ENCODE measurements at regions not wholly inside any gene's neighbourhood (a gene's known extent, or its start where the extent isn't known, plus 50 kb on each side); places are given as distances from the start of the nearest gene placed in this dataset.

DNA sequence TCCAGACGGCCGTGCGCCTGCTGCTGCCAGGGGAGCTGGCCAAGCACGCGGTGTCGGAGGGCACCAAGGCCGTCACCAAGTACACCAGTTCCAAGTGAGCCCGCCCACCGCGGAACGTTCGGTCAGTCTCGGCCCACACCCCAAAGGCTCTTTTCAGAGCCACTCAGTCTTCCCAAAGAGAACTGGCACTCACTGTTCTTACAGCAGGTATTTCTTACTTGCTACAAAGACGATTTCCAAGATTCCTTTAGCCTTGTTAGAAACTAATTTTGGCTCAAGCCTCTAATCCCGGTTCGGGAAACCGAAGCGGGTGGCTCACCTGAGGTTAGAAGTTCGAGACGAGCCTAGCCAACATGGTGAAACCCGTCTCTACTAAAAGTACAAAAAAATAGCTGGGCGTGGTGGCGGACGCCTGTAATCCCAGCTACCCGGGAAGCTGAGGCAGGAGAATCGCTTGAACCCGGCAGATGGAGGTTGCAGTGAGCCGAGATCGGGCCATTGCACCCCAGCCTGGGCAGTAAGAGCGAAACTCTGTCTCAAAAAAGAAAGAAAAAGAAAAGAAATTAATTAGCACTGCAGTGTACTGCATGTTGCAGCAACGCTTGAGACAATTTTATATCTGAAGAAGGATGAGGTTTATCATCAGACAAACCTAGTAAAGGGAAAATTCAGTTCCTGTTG is 73.1 kb downstream of the OR2B2 start:
- H3K4me1 Mint-ChIP-seq, result peaks cover 13 to 23% of the 10 kb centered on the region in 2 experiments
- DNase-seq, result peak; percentile 53
- H3K79me1 ChIP-seq (ENCODE audit: insufficient read depth, low read depth, low read length, poor library complexity, severe bottlenecking), result no peaks in the 10 kb centered on the region

More for the DNA sequence above, 73.1 kb downstream of the OR2B2 start:
- Mint-ChIP-seq H3K27me3 (ENCODE audit: low read depth) (no peaks in the 10 kb centered on the region; the same call in 1 of the 2 replicates), H3K9me3 (no peaks in the 10 kb centered on the region), H3K36me3 (ENCODE audit: insufficient read depth in 1 of 3, low read depth in 3 of 3) (no peaks in the 10 kb centered on the region; a peak in 1 of 7 replicates), H3K4me3 (no peak overlapping the region), H3K27ac (no peak overlapping the region; a peak in 1 of 7 replicates)
- Histone ChIP-seq H3K18ac (ENCODE audit: insufficient read length, low read depth, low read length) (peak overlapping the region; percentile 65), H3K4me1 (ENCODE audit: insufficient read depth, low read length) (no peaks in the 10 kb centered on the region), H3T11ph (ENCODE audit: low read length) (no peak overlapping the region), H4K5ac (ENCODE audit: insufficient read length, low read depth, low read length) (no peak overlapping the region), H2BK12ac (ENCODE audit: insufficient read length, low read depth, low read length) (no peak overlapping the region), H3K14ac (ENCODE audit: insufficient read depth, low read length) (peak overlapping the region; percentile 71; the same call in 1 of the 2 replicates), H3K4me2 (ENCODE audit: insufficient read depth, insufficient read length, low read length) (peak overlapping the region; percentile 77), H3K56ac (ENCODE audit: insufficient read length, low read depth, low read length) (no peak overlapping the region), H3K23ac (ENCODE audit: insufficient read length, low read depth, low read length) (no peak overlapping the region), H3K23me2 (ENCODE audit: insufficient read length, low read depth, low read length, poor library complexity, severe bottlenecking) (peaks cover 8% of the 10 kb centered on the region), H2BK120ac (ENCODE audit: low read depth, low read length, poor library complexity, severe bottlenecking) (no peak overlapping the region), H4K91ac (ENCODE audit: insufficient read length, low read depth, low read length) (no peak overlapping the region), H2AK5ac (ENCODE audit: insufficient read length, low read length) (no peak overlapping the region), H3K79me2 (ENCODE audit: insufficient read depth, low read length) (no peaks in the 10 kb centered on the region), H2BK20ac (ENCODE audit: low read depth, low read length, poor library complexity, severe bottlenecking) (no peak overlapping the region), H3K27me3 (ENCODE audit: insufficient read depth, low read length) (no peaks in the 10 kb centered on the region), H4K8ac (replicated peaks; ENCODE audit: insufficient read length, low read depth, low read length) (no peak overlapping the region), H3K4ac (ENCODE audit: low read depth, low read length) (no peak overlapping the region), H3K27ac (ENCODE audit: insufficient read length, low read depth, low read length) (peak overlapping the region; percentile 60), H2BK15ac (ENCODE audit: low read depth, low read length) (no peak overlapping the region), H3K9me3 (ENCODE audit: control insufficient read depth, low read depth, low read length) (no peaks in the 10 kb centered on the region), H2AFZ (ENCODE audit: low read length) (no peak overlapping the region), H2BK5ac (ENCODE audit: insufficient read length, low read length) (no peak overlapping the region), H3K9ac (ENCODE audit: extremely low read depth, insufficient read length, low read length) (peak overlapping the region; percentile 88), H4K20me1 (ENCODE audit: control insufficient read depth, insufficient read depth, insufficient read length) (no peaks in the 10 kb centered on the region)
- WGBS (ENCODE audit: extremely low coverage, insufficient read length, low lambda C conversion rate), result no CpG with 5 or more reads among the region's 31 CpGs
- TF ChIP-seq, protein P1, sequence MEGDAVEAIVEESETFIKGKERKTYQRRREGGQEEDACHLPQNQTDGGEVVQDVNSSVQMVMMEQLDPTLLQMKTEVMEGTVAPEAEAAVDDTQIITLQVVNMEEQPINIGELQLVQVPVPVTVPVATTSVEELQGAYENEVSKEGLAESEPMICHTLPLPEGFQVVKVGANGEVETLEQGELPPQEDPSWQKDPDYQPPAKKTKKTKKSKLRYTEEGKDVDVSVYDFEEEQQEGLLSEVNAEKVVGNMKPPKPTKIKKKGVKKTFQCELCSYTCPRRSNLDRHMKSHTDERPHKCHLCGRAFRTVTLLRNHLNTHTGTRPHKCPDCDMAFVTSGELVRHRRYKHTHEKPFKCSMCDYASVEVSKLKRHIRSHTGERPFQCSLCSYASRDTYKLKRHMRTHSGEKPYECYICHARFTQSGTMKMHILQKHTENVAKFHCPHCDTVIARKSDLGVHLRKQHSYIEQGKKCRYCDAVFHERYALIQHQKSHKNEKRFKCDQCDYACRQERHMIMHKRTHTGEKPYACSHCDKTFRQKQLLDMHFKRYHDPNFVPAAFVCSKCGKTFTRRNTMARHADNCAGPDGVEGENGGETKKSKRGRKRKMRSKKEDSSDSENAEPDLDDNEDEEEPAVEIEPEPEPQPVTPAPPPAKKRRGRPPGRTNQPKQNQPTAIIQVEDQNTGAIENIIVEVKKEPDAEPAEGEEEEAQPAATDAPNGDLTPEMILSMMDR (conservative IDR thresholded peaks at IDR 0.05), result no peak
